ENCODE measurements at regions not wholly inside any gene's neighbourhood (a gene's known extent, or its start where the extent isn't known, plus 50 kb on each side); places are given as distances from the start of the nearest gene placed in this dataset.

- TF ChIP-seq ZMAT4 (CRISPR knock-in tag; IDR thresholded peaks at IDR 0.05) (no peak), SOX15 (CRISPR knock-in tag; IDR thresholded peaks at IDR 0.05) (no peak), SMAD3 (CRISPR knock-in tag; IDR thresholded peaks at IDR 0.05; ENCODE audit: borderline replicate concordance) (no peak), TEAD1 (CRISPR knock-in tag; IDR thresholded peaks at IDR 0.05) (no peak), ZNF138 (CRISPR knock-in tag; conservative IDR thresholded peaks at IDR 0.05) (no peak), ERG (CRISPR knock-in tag; IDR thresholded peaks at IDR 0.05) (no peak), ELF4 (CRISPR knock-in tag; IDR thresholded peaks at IDR 0.05; ENCODE audit: low read depth) (no peak), GABPB1 (CRISPR knock-in tag; IDR thresholded peaks at IDR 0.05) (no peak), ETV6 (CRISPR knock-in tag; IDR thresholded peaks at IDR 0.05) (no peak), IRF2 (CRISPR knock-in tag; IDR thresholded peaks at IDR 0.05; ENCODE audit: borderline replicate concordance, low read depth) (no peak), KAT7 (CRISPR knock-in tag; IDR thresholded peaks at IDR 0.05; ENCODE audit: borderline replicate concordance) (no peak), NR3C1 (CRISPR knock-in tag; conservative IDR thresholded peaks at IDR 0.05; ENCODE audit: low read depth) (no peak), EMX1 (CRISPR knock-in tag; IDR thresholded peaks at IDR 0.05) (no peak), CREB1 (CRISPR knock-in tag; IDR thresholded peaks at IDR 0.05) (no peak)
Observed at GRCh38 chr2:191777351-191777750, 69.5 kb downstream of the CAVIN2 start (continued).

GRCh38 chr2:191778041-191778440, 68.8 kb downstream of the CAVIN2 start:
- Mint-ChIP-seq H3K27me3 (ENCODE audit: low read depth) (peaks cover 4% of the 10 kb centered on the region), H3K9me3 (peaks cover 20% of the 10 kb centered on the region), H3K27ac (no peak overlapping the region), H3K4me1 (no peaks in the 10 kb centered on the region), H3K4me3 (no peak overlapping the region), H3K36me3 (peaks cover 7% of the 10 kb centered on the region)
- ChIA-PET CTCF (no interaction called here), POLR2A (no interaction called here)
- DNase-seq (ENCODE audit: low spot score) (no peak), ATAC-seq (no peak)
- TF ChIP-seq SMAD4 (CRISPR knock-in tag; IDR thresholded peaks at IDR 0.05) (no peak), ATF2 (CRISPR knock-in tag; IDR thresholded peaks at IDR 0.05; ENCODE audit: borderline replicate concordance, low read depth) (no peak), JAZF1 (CRISPR knock-in tag; IDR thresholded peaks at IDR 0.05) (no peak), ZNF263 (CRISPR knock-in tag; IDR thresholded peaks at IDR 0.05; ENCODE audit: low read depth) (no peak), ZNF532 (CRISPR knock-in tag; IDR thresholded peaks at IDR 0.05; ENCODE audit: borderline replicate concordance) (no peak), ETV6 (CRISPR knock-in tag; IDR thresholded peaks at IDR 0.05) (no peak), ZNF423 (CRISPR knock-in tag; IDR thresholded peaks at IDR 0.05) (no peak), HMGA2 (CRISPR knock-in tag; IDR thresholded peaks at IDR 0.05) (no peak), JUN (CRISPR knock-in tag; IDR thresholded peaks at IDR 0.05) (no peak), CREB1 (CRISPR knock-in tag; IDR thresholded peaks at IDR 0.05) (no peak), ZNF396 (CRISPR knock-in tag; IDR thresholded peaks at IDR 0.05; ENCODE audit: borderline replicate concordance) (no peak), ZNF425 (CRISPR knock-in tag; conservative IDR thresholded peaks at IDR 0.05) (no peak), ZNF671 (CRISPR knock-in tag; IDR thresholded peaks at IDR 0.05) (no peak)
